CD4-positive, alpha-beta T cell (primary cell): ENCODE measurements at regions not wholly inside any gene's neighbourhood (a gene's known extent, or its start where the extent isn't known, plus 50 kb on each side); places are given as distances from the start of the nearest gene placed in this dataset.

Experiments used
- ATAC-seq: fragments of 200-7000 bp; cut with Tn5 transposase; one replicate; pipeline ENCODE4 v1.10.0; 2022; ENCODE audit warnings: mild to moderate bottlenecking; ENCODE audit not compliant: poor library complexity
- CTCF ChIA-PET: fragments of 350-600 bp; sonication (Branson Sonifier 250); formaldehyde crosslinking; loops from one replicate; lab custom pipeline; 2021; ENCODE audit warnings: antibody characterized with exemption, inconsistent platforms; lab: Charles Lee
- POLR2A ChIA-PET: fragments of 350-600 bp; sonication (Branson Sonifier 250); formaldehyde crosslinking; loops from one replicate; lab custom pipeline; 2021; ENCODE audit warnings: antibody characterized with exemption, inconsistent platforms; lab: Charles Lee
- DNase-seq, 14 experiments: peaks; one replicate each; pipeline ENCODE4 v3.0.0-alpha.2; 2013 to 2020; ENCODE audit warnings: mixed read lengths in 2 of 14
- H3K27ac ChIP-seq, 2 donors: one replicate each; pipeline versions ENCODE4 v1.5.1 to v1.7.0; 2013; ENCODE audit warnings: low read length in 2 of 2, low read depth in 1 of 2, mild to moderate bottlenecking in 1 of 2
- H3K27me3 ChIP-seq, 2 experiments: 1 replicate in 1 of 2; 2 replicates in 1 of 2; pipeline versions ENCODE4 v1.6.1 to v1.7.0; 2013; ENCODE audit warnings: low read length in 2 of 2, control low read depth in 1 of 2, mild to moderate bottlenecking in 1 of 2, moderate library complexity in 1 of 2; ENCODE audit not compliant: insufficient read depth in 2 of 2, control insufficient read depth in 1 of 2
- H3K36me3 ChIP-seq: one replicate; pipeline ENCODE4 v1.6.1; 2013; ENCODE audit warnings: low read length, control low read depth; ENCODE audit not compliant: insufficient read depth
- H3K4me1 ChIP-seq: one replicate; pipeline ENCODE4 v1.6.1; 2013; ENCODE audit warnings: low read length, control low read depth; ENCODE audit not compliant: insufficient read depth
- H3K4me3 ChIP-seq: one replicate; pipeline ENCODE4 v1.5.1; 2013; ENCODE audit warnings: mild to moderate bottlenecking, low read length, moderate library complexity
- H3K9me3 ChIP-seq, 2 experiments: 1 replicate in 1 of 2; 2 replicates in 1 of 2; pipeline versions ENCODE4 v1.6.1 to v1.7.0; 2013; ENCODE audit warnings: low read length in 2 of 2, mild to moderate bottlenecking in 2 of 2, control low read depth in 1 of 2, moderate library complexity in 1 of 2; ENCODE audit not compliant: control insufficient read depth in 1 of 2, insufficient read depth in 1 of 2
- H3K27ac Mint-ChIP-seq: one replicate; pipeline ENCODE4 v1.8.0; 2020; ENCODE audit warnings: mixed read lengths
- H3K27me3 Mint-ChIP-seq: one replicate; pipeline ENCODE4 v1.8.0; 2021; ENCODE audit warnings: mixed read lengths
- H3K36me3 Mint-ChIP-seq: one replicate; pipeline ENCODE4 v1.8.0; 2021; ENCODE audit warnings: low read depth, mixed read lengths
- H3K4me1 Mint-ChIP-seq: one replicate; pipeline ENCODE4 v1.8.0; 2021; ENCODE audit warnings: low read depth, mixed read lengths
- H3K4me3 Mint-ChIP-seq: one replicate; pipeline ENCODE4 v1.8.0; 2020; ENCODE audit warnings: mild to moderate bottlenecking, mixed read lengths
- H3K9me3 Mint-ChIP-seq: one replicate; pipeline ENCODE4 v1.8.0; 2020; ENCODE audit warnings: mixed read lengths
- CTCF ChIP-seq: fragments of 200-600 bp; IDR thresholded peaks from one replicate; pipeline ENCODE4 v1.8.0; 2022; ENCODE audit warnings: antibody characterized with exemption, mild to moderate bottlenecking
- intact Hi-C, 2 experiments: fragments of 100-400 bp; cut with DNase I in 1 of 2; cut with micrococcal nuclease in 1 of 2; formaldehyde crosslinking; loops; one replicate each; pipeline versions ENCODE4 v1.15.1 to v1.9.0; 2023 to 2025; cut with DNase I, micrococcal nuclease

GRCh38 chr4:24720436-24720835 lies 74.9 kb upstream of the SOD3 start:
- TF ChIP-seq CTCF, result no peak
- H3K4me3 Mint-ChIP-seq, result no peak overlapping the region
- no peaks in the 10 kb centered on the region for H3K4me1 Mint-ChIP-seq
- CTCF ChIA-PET, result no interaction called here
- H3K27me3 Mint-ChIP-seq, result no peaks in the 10 kb centered on the region
- DNase-seq, result no peak
- peaks cover 0 to 3% of the 10 kb centered on the region in 2 experiments for H3K27me3 ChIP-seq
- no peaks in the 10 kb centered on the region for H3K36me3 ChIP-seq
- H3K4me1 ChIP-seq, result no peaks in the 10 kb centered on the region
- H3K27ac Mint-ChIP-seq, result no peak overlapping the region
- H3K27ac ChIP-seq, result no peak overlapping the region
- intact Hi-C loops, result no loop called here
- POLR2A ChIA-PET, result no interaction called here
- no peak for ATAC-seq
- no peaks in the 10 kb centered on the region for H3K36me3 Mint-ChIP-seq
- no peak overlapping the region for H3K4me3 ChIP-seq
- peaks cover 3% of the 10 kb centered on the region for H3K9me3 Mint-ChIP-seq
- peaks cover 0 to 9% of the 10 kb centered on the region in 2 experiments for H3K9me3 ChIP-seq

- ChIA-PET POLR2A (no interaction called here), CTCF (no interaction called here)
- Mint-ChIP-seq H3K27ac (no peak overlapping the region), H3K4me1 (no peaks in the 10 kb centered on the region), H3K36me3 (no peaks in the 10 kb centered on the region), H3K4me3 (no peak overlapping the region), H3K9me3 (no peaks in the 10 kb centered on the region), H3K27me3 (no peaks in the 10 kb centered on the region)
- H3K27ac ChIP-seq, result no peak overlapping the region
- intact Hi-C loops, result no loop called here
- no peaks in the 10 kb centered on the region for H3K4me1 ChIP-seq
- ATAC-seq, result no peak
- H3K9me3 ChIP-seq, result peaks cover 0 to 9% of the 10 kb centered on the region in 2 experiments
- no peak for DNase-seq
- no peak overlapping the region for H3K4me3 ChIP-seq
- H3K27me3 ChIP-seq, result peaks cover 0 to 3% of the 10 kb centered on the region in 2 experiments
- no peaks in the 10 kb centered on the region for H3K36me3 ChIP-seq
- no peak for TF ChIP-seq CTCF
Observed at GRCh38 chr4:24720979-24721378, 74.4 kb upstream of the SOD3 start.

DNA sequence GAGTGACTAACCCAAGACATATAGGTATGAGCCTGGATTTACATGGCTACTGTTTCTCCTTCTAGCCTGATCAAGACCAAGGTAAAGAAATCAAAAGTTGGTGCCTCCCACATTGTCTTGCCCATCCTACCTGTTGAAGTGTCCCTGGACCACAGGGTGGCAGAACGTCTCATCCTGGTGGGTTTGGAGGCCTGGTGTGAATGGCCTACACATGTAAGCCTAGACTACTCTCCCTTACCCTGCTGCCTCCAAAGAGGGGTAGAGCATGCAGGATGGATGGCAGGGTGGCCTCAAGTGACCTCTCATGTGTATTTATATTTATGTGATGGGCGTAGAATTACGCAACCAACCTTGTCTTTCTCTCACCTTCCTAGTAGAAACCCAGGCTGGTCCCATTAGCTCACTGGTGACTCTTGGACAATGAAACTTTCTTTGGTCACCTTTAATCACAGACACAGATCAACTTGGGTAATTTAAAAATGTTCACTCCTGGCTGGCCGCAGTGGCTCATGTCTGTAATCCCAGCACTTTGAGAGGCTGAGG lies 73.3 kb upstream of the SOD3 start:
- intact Hi-C loops, result no loop called here
- CTCF ChIA-PET, result no interaction called here
- TF ChIP-seq CTCF, result no peak
- peaks cover 0 to under 1% of the 10 kb centered on the region in 2 experiments for H3K9me3 ChIP-seq
- no peak for DNase-seq
- H3K27ac ChIP-seq, result no peak overlapping the region
- Mint-ChIP-seq H3K4me3 (no peak overlapping the region), H3K9me3 (no peaks in the 10 kb centered on the region), H3K4me1 (no peaks in the 10 kb centered on the region), H3K27ac (no peak overlapping the region), H3K36me3 (no peaks in the 10 kb centered on the region), H3K27me3 (no peaks in the 10 kb centered on the region)
- no peaks in the 10 kb centered on the region for H3K36me3 ChIP-seq
- H3K4me3 ChIP-seq, result no peak overlapping the region
- POLR2A ChIA-PET, result no interaction called here
- H3K4me1 ChIP-seq, result no peaks in the 10 kb centered on the region
- H3K27me3 ChIP-seq, result peaks cover 0 to 2% of the 10 kb centered on the region in 2 experiments
- no peak for ATAC-seq
